NCI-H2227 (cell line): ENCODE measurements at regions not wholly inside any gene's neighbourhood (a gene's known extent, or its start where the extent isn't known, plus 50 kb on each side); places are given as distances from the start of the nearest gene placed in this dataset.
A peak's percentile ranks its signal among the peaks of the same experiment; 100 is the strongest.
"Not testable (repeated sequence)": the region's sequence is repeated elsewhere in the genome, so short reads cannot be mapped to it uniquely, and the experiment has no call there.

Experiments
- DNase-seq: peaks from one replicate; lab custom pipeline; 2025; ENCODE audit not compliant: unreplicated experiment; lab: John Stamatoyannopoulos, UW

DNA sequence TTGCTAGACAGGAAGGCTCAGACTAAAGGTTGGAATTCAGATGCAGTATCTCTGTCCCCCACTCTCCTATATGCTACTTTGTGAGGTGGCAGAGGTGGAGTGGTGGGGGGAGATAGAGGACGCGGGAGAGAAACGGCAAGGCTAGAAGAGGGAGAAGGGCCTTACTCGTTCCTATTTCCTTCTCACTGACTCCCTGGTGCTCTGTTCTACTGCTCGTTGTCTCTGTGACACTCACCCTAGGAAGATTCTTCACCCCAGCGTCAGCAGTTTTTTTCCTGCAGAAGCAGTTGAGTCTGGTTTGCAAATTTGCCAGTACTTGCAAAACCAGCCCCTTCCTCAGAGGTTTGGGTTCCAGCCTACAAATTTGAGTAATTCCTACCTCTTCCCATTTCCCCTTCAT, 801.1 kb upstream of the SLC35B3 start:
- no peak for DNase-seq

DNA sequence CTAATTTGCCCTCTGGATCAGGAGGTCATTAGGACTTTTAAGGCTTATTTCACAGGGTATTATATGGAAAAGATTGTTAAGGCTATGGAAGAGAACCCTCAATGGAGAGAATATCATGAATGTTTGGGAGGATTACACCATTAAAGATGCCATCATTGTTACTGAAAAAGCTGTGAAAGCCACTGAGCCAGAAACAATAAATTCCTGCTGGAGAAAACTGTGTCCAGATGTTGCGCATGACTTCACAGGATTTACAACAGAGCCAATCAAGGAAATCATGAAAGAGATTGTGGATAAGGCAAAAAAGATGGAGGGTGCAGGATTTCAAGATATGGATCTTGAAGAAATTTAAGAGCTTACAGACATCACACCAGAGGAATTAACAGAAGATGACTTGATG, 798.3 kb upstream of the SLC35B3 start:
- no peak for DNase-seq

DNA sequence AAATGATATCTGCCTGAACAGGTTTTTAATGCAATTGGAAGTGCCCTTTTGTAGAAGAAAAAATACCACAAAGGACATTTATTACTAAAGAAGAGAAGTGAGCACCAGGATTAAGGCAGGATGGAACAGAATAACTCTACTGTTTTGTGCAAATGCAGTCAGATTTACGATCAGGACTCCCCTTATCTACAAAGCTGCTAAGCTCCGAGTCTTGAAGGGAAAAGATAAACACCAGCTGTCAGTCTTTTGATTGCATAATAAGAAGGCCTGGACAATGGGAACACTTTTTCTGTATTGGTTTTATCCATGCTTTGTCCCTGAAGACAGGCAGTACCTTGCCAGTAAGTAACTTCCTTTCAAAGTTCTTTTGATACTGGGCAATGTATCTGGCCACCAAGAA, 797.9 kb upstream of the SLC35B3 start:
- DNase-seq, result no peak

DNA sequence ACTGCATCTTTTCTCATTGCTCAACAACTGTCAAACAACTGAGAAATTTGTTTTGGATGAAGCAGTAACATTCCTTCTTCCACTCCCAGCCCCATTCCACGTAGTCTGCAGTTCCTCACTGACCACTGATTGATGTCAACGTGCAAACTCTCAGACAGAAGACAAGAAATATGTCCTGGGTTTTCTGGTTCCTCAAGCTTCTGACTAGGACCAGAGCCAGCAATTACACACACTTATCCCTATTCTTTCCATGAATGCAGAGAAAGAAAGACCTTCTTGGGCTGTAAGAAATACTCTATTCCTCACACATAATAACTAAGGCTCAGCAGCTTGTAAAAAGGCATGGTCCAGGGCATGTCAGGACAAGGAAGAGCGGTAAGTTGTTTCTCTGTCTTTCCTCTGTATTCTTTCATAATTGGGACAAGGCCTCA, 790.1 kb upstream of the SLC35B3 start:
- no peak for DNase-seq

DNA sequence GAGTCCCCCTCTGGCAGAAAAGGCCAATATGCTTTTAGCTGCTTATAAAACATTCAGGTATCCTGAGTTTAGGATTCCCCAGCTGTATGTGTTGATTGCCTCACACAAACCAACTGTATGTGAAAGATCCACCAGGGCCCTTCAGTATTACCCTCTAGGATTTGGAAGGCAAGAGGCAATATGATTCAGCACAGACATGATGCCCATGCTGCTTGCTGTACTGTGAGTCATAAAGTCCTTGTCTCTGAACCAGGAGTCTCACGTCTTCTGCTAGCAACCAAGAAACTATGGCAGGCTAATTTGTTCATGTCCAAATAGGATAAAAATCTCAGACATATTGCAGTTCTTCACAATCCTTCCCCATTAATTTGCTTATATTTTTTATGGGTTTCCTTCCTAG, 789.2 kb upstream of the SLC35B3 start:
- DNase-seq, result no peak

DNA sequence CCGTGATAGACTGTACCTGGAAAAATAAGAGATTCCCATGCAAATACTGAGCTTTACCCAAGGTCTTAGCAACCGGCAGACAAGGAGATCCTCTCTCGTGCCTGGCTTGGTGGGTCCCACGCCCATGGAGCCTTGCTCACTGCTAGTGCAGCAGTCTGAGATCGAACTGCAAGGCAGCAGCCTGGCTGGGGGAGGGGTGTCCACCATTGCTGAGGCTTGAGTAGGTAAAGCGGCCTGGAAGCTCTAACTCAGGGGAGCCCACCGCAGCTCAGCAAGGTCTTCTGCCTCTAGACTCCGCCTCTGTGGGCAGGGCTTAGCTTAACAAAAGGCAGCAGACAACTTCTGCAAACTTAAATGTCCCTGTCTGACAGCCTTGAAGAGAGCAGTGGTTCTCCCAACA, 778.4 kb upstream of the SLC35B3 start:
- not testable (repeated sequence) for DNase-seq

DNA sequence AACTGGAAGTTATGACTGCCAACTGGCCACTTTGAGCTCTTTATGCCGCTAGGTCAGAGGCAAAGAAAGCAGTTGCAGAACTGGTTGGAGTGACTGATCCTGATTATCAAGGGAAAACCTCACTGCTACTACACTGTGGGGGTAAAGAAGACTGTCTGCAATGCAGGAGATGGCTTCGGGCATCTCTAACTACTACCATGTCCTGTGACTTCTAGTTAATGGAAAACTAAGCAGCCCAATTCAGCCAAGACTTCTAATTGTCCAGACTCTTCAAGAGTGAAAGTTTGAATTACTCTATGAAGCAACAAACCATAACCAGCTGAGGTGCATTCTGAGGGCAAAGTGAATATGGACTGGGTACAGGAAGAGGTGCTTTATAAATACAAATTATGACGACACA, 773.6 kb upstream of the SLC35B3 start:
- DNase-seq, result no peak

DNA sequence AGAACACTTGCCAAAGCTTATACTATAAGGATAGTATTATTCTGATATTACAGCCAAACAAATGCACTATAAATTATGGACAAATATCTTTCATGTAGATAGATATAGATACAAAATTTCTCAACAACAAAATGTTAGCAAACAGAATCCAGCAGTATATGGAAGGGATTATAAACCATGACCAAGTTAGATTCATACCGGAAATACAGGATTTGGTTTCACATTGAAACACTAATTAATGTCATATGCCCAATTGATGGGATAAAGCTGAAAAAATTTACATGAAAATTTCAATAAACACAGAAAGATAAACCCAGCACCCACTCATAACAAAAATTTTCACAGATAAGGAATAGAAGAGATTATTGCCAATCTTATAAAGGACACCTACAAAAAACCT, 770.3 kb upstream of the SLC35B3 start:
- DNase-seq, result no peak

DNA sequence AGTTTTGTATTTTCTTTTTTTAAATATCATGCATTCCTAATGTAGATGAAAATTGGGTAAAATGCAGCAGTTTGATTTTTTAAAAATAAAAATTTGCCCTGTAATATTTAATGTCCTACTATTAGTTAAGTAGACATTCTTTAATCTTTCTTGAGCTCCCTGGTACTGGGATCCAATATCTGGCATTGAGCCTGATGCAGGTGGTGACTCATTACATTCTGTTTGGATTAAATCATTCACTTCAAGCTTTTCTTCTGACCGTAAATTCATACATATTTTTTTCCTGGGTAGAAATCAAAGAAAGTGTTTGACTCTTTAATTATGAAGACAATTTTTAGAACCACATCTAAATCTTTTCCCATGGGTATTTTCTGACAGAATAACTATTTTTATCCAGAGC, 768.8 kb upstream of the SLC35B3 start:
- no peak for DNase-seq

DNA sequence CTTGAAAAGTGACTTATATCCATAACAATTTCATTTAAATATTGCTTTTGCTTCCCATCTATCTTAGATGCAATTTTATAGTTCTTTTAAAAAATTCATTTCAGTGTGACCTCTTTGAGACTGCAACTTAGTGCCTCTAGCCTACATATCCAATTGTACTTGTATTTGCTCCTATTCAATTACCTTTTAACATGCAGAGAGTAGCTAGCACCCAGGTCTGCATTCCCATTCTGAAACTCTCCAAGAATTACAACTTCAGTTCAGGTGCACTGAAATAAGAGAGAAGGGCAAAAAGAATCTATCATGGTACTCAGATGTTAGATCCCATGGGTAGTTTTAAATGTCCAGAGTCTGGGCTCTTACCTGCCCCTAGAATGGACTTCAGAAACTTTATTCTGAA, 765.4 kb upstream of the SLC35B3 start:
- DNase-seq, result no peak

DNA sequence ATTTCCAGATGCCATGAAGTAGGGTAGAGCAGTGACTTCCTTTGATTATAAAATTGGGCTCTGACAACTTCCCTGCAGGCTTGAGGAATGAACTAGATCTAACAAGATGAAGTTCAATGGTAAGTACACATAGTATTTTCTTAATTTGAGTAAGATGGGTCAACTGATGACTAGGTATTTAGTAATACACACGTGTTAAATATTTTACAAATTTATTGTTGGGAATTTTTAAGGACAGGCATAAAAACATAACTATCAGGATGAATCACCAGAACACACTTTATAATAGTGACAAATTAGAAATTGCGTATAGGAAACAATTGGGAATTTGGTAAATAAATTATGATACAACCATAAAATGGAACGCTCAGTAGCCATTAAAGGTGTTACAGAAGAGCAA, 762.4 kb upstream of the SLC35B3 start:
- no peak for DNase-seq

DNA sequence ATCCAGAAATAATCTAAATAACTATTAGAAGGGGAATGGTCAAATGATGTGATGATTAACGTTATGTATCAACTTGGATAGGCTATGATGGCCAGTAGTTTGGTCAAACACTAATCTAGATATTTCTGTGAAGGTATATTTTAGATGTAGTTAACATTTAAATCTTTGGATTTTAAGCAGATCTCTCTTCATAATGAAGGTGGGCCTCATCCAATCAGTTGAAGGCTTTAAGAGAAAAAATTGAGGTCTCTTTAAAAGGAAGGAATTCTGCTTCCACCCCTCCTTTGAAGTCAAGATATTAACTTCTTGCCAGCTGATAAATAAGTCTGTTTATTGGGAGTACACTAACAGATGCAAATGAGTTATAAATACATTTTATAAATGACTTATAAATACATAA, 760.0 kb upstream of the SLC35B3 start:
- no peak for DNase-seq

DNA sequence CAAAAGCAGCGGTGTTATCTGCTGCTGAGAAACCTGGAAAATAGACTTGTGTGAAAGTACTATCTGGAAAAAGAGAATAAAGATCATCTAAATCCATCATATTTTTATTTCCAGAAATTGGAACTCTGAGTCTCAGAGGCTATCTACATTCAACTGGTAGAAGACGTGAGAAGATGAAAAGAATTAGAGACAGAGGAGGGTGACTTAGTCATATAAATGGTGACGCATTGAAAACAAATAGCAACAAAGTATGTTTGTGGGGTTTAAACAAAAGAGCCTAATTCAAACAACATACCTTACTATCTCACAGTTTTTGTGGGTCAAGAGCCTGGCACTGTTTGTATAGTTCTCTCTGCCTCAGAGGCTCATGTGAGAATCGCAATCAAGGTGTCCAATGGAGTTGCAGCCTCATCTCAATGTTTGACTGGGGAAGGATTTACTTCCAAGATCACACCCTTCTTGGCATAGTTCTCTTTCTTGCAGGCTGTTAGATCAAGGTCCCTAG, 757.1 kb upstream of the SLC35B3 start:
- DNase-seq, result no peak

DNA sequence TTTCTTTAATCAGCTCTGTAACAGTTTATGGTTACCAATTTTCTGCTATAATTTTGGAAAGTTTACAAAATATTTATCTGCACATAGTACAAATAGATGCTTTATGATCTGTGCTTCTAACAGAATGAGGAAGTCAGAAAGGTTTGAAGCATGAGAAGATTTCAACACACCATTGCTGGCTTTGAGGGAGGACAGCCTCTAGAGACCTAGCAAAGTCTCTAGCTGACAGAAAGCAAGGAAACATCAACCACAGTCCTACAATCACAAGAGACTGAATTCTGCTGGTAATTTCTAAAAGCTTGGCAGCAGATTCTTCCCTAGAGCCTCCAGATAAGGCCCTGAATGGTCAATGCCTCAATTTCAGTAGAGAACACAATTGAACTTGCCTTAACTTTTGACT, 750.8 kb upstream of the SLC35B3 start:
- no peak for DNase-seq

DNA sequence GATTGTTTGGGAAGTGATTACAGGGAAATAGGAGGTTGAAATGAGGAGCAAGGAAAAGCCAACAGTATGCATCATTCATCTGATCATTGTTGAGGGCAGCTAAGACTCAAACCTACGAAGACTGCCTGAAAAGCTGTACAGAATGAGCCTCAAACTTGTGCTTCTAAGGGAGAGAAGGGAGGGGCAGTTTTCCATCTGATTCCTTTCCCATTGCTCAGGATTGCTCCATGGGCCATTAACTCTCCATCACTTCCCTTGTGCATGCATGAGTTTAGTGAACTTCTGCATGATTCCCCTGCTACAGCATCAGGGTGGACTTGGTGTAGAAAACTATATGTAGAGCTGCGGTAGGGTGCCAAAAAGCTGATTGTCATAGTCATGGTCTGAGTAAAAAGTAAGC, 742.7 kb upstream of the SLC35B3 start:
- DNase-seq, result no peak

DNA sequence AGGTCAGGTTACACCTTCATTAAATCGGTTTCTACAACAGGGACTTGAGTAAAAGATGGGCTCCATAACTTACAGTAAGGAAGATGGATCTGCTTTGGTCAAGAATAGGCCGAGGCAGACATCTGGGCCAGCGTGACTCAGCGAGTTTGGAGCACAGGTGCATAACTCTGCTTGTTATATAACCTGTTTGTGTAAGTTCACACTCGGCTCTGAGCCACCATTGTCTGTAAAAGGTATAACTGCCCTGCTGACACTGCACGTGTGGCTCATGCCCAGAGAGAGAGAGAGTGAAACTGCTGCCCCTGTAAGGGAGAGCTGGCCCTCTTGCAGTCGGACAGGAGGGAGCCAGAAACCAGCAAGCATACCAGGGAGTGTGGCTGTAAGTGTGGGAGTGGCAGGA, 737.9 kb upstream of the SLC35B3 start:
- no peak for DNase-seq

DNA sequence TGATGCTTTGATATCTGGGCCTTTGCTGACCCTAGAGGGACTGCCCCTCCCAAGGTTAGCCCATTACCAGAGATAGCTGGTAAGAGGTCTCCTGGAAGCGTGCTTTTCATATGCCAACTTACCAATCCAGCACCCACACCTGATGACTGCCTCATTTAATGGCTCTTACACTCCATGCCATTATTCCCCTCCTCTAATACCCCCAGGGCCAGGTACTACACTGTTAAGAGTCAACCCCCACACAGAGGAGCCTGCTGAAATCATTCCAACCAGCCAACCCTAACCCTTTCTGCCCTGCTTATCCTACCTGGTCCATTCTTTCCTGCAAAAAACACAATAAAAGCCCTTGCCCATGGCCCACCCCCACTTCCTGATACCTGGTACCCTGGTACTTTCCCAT, 736.8 kb upstream of the SLC35B3 start:
- DNase-seq, result no peak

DNA sequence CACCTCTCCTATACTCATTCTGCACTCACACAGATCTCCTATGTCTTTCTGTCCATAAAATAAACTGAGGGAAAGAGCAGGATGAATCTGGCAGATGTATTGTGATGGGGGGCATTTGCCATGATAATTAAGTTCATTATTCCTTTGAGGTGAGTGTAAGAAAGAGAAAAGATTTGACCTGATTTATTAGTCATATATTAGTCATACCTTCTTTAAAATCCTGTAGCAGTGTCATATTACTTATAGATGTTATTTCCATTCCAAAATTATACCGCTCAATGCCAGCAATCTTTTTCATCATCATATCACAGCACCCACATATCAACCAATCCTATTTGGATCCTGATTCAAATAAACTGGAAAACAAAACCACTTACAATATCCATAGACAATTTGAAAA, 733.3 kb upstream of the SLC35B3 start:
- no peak for DNase-seq

DNA sequence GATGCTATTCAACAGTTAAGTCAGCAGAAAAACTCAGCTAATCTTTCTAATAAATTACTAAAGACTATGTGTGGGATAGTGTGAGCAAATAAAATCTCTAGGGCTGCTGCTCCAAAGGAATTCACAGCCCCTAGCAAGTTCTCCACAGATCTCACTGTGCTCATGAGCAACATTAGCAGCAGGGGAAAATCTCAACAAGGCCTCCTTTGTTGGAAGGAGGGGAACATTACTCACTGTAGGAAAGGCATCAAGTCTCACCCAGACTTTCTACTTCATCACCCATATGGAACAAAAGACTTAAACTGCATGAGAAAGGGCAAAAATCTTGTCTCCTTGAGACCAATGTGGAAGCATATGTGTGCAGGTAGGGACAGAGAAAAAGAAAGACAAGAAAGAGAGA, 726.4 kb upstream of the SLC35B3 start:
- no peak for DNase-seq

DNA sequence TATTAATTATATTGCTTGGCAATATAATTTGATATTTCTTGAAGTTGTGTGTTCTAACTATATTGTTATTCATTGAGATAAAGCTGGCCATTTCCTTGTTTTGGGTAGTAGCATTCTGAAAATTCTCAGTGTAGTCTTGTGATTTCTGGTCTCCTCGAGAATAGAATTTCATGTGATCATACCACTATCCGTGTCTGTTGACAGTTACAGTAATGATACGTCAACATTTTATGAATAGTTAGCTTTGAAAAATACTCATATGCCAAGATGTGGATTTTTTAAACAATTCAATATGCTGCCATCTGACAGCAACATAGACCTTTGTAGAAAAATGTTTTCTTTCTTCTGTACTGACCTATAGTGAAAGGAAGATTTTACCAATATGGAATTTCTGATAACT, 723.7 kb upstream of the SLC35B3 start:
- DNase-seq, result no peak

DNA sequence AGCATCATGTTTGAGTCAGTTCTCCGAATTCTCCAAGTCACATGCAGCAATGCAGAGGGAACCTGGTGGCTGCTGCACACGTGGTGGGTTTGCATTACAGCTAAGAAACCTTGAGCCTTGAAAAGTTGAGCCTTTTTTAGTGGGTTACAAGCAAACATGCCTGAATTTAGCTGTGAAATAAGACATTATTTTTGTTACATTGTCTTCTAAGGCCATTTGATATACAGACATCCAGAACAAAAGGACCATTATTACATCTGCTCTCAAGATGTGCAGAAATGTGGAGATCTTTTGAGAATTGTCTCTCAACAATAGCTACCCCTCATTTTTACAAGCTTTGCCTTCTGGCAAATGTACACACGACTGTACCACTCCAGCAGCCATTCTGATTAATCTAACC, 720.5 kb upstream of the SLC35B3 start:
- no peak for DNase-seq

DNA sequence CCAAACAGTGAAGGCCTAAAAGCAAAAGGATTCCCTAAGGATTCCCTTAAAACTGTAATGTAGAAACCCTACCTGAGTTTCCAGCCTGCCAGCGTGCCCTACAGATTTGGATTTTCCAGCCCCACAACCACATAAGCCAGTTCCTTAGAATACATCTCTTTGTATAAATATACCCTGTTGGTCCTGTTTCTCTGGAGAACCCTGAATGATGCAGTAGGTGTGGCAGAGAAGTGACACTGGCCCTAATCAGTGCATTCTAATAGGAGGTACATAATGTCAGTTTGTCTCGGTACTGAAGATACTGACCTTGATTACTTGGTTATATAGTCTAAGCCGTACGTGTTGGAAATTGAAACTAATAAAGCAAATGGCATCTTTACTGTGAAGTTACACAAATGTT, 707.8 kb upstream of the SLC35B3 start:
- no peak for DNase-seq

DNA sequence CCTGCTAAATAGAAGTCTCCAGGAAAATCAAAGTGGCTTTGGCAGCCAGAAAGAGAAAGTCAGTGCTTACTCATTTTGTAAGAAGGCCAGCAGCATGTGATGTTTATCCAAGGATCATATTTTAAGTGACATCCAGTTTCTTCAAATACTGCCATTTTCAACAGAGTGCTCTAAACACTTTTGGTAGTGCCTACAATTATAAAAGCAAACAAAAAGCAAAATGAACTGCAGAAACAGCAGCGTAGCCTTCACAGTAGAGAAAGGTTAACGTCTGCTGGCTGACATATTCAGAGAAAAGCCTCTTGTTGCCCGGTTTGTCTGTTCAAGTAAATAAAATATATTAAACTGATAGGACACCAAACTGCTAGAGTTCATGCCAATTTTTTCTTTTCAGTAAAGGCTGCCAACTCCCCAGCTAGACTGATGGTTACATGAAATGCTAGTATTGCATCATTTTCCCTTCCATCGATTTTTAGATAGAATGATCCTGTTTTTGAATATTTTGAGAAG, 705.7 kb upstream of the SLC35B3 start:
- DNase-seq, result peak; percentile 22

DNA sequence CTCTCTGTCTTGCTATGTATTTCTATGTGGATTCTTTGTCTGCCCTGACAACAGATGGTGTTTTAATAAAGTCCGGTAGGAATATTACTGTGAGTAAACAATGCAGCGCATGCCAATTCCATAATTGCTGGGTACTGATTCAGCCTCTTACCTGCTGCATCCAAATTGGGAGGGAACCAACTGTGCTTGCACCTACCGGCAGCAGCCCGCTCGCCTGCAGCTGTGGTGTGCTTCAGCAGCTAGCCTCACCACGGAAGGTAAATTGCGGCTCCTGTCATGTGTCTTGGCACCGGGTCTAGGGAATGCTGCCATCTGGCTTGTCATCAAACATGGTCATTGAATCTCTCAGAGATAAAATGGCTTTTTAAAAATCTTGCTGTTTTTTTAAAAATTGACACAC, 704.8 kb upstream of the SLC35B3 start:
- peak; percentile 65 for DNase-seq
